ENCODE measurements at regions not wholly inside any gene's neighbourhood (a gene's known extent, or its start where the extent isn't known, plus 50 kb on each side); places are given as distances from the start of the nearest gene placed in this dataset.

GRCh38 chr2:52368141-52368540, 1336.2 kb upstream of the NRXN1 start:
- dilution Hi-C loops (cut with MboI; ENCODE audit: extremely low pct_ligation_motif_present, low sequenced_read_pairs): no loop called here
- H3K9me1 ChIP-seq (ENCODE audit: control insufficient read depth, extremely low read depth, insufficient read depth, low read length): no peaks in the 10 kb centered on the region

GRCh38 chr2:52365946-52366345, 1334.0 kb upstream of the NRXN1 start:
- no peaks in the 10 kb centered on the region for H3K9me3 ChIP-seq (ENCODE audit: control insufficient read depth, low read depth, low read length)
- TF ChIP-seq CTCF (optimal IDR thresholded peaks at IDR 0.05 in 1 of 3, IDR thresholded peaks at IDR 0.05 in 1 of 3, conservative IDR thresholded peaks at IDR 0.05 in 1 of 3; ENCODE audit: extremely low read depth in 1 of 3, insufficient read depth in 2 of 3, low read length in 3 of 3): no peak
- TF ChIP-seq EZH2 (IDR thresholded peaks at IDR 0.05; ENCODE audit: low read length): no peak

More at GRCh38 chr2:52368141-52368540, 1336.2 kb upstream of the NRXN1 start:
- FAIRE-seq (no peak), DNase-seq (ENCODE audit: low read depth, low spot score) (no peak)
- Histone ChIP-seq H3K9me3 (ENCODE audit: control insufficient read depth, low read depth, low read length) (no peaks in the 10 kb centered on the region), H2AFZ (ENCODE audit: control insufficient read depth, low read length) (no peak overlapping the region), H3K36me3 (ENCODE audit: control insufficient read depth in 2 of 2, extremely low read depth in 1 of 2, insufficient read depth in 2 of 2, low read length in 2 of 2) (no peaks in the 10 kb centered on the region), H3K79me2 (ENCODE audit: control insufficient read depth, insufficient read depth, low read length) (no peaks in the 10 kb centered on the region), H3K4me2 (ENCODE audit: control insufficient read depth, extremely low read depth, insufficient read depth, low read depth, low read length) (no peak overlapping the region), H3K4me3 (ENCODE audit: control insufficient read depth in 2 of 3, extremely low read depth in 1 of 3, insufficient read depth in 2 of 3, low read depth in 1 of 3, low read length in 3 of 3) (no peak overlapping the region), H3K9ac (ENCODE audit: control insufficient read depth, extremely low read depth, insufficient read depth, low read length) (no peak overlapping the region), H3K27me3 (ENCODE audit: control insufficient read depth, extremely low read depth, insufficient read depth, low read length) (no peaks in the 10 kb centered on the region), H3K4me1 (ENCODE audit: control insufficient read depth, extremely low read depth, insufficient read depth, low read length) (no peaks in the 10 kb centered on the region), H3K27ac (ENCODE audit: control insufficient read depth, insufficient read depth, low read length) (no peak overlapping the region), H4K20me1 (ENCODE audit: control insufficient read depth, extremely low read depth, insufficient read depth, low read length) (no peaks in the 10 kb centered on the region)
- TF ChIP-seq CTCF (optimal IDR thresholded peaks at IDR 0.05 in 1 of 3, IDR thresholded peaks at IDR 0.05 in 1 of 3, conservative IDR thresholded peaks at IDR 0.05 in 1 of 3; ENCODE audit: extremely low read depth in 1 of 3, insufficient read depth in 2 of 3, low read length in 3 of 3) (no peak), EZH2 (IDR thresholded peaks at IDR 0.05; ENCODE audit: low read length) (no peak)

More at GRCh38 chr2:52365946-52366345, 1334.0 kb upstream of the NRXN1 start:
- DNase-seq (ENCODE audit: low read depth, low spot score) (no peak), FAIRE-seq (no peak)
- Histone ChIP-seq H3K27me3 (ENCODE audit: control insufficient read depth, extremely low read depth, insufficient read depth, low read length) (no peaks in the 10 kb centered on the region), H3K9ac (ENCODE audit: control insufficient read depth, extremely low read depth, insufficient read depth, low read length) (no peak overlapping the region), H3K36me3 (ENCODE audit: control insufficient read depth in 2 of 2, extremely low read depth in 1 of 2, insufficient read depth in 2 of 2, low read length in 2 of 2) (no peaks in the 10 kb centered on the region), H4K20me1 (ENCODE audit: control insufficient read depth, extremely low read depth, insufficient read depth, low read length) (no peaks in the 10 kb centered on the region), H3K4me3 (ENCODE audit: control insufficient read depth in 2 of 3, extremely low read depth in 1 of 3, insufficient read depth in 2 of 3, low read depth in 1 of 3, low read length in 3 of 3) (no peak overlapping the region), H3K4me1 (ENCODE audit: control insufficient read depth, extremely low read depth, insufficient read depth, low read length) (no peaks in the 10 kb centered on the region), H3K79me2 (ENCODE audit: control insufficient read depth, insufficient read depth, low read length) (no peaks in the 10 kb centered on the region), H3K4me2 (ENCODE audit: control insufficient read depth, extremely low read depth, insufficient read depth, low read depth, low read length) (no peak overlapping the region), H3K9me1 (ENCODE audit: control insufficient read depth, extremely low read depth, insufficient read depth, low read length) (no peaks in the 10 kb centered on the region), H2AFZ (ENCODE audit: control insufficient read depth, low read length) (no peak overlapping the region), H3K27ac (ENCODE audit: control insufficient read depth, insufficient read depth, low read length) (no peak overlapping the region)
- dilution Hi-C loops (cut with MboI; ENCODE audit: extremely low pct_ligation_motif_present, low sequenced_read_pairs): no loop called here
